ENCODE measurements at regions not wholly inside any gene's neighbourhood (a gene's known extent, or its start where the extent isn't known, plus 50 kb on each side); places are given as distances from the start of the nearest gene placed in this dataset.
A peak's percentile ranks its signal among the peaks of the same experiment; 100 is the strongest.

- no peak for DNase-seq (ENCODE audit: low read depth, low spot score)
- Mint-ChIP-seq H3K27ac (ENCODE audit: unreplicated experiment) (no peak overlapping the region), H3K4me3 (no peak overlapping the region), H3K27me3 (ENCODE audit: low read depth) (no peaks in the 10 kb centered on the region), H3K9me3 (peaks cover 13% of the 10 kb centered on the region), H3K36me3 (ENCODE audit: low read depth) (peaks cover 13% of the 10 kb centered on the region), H3K4me1 (peaks cover 9% of the 10 kb centered on the region)
- no peak for TF ChIP-seq CTCF (conservative IDR thresholded peaks at IDR 0.05)
Observed at GRCh38 chr4:155114790-155115189, 93.6 kb upstream of the NPY2R start.

- H3K9me3 Mint-ChIP-seq = peaks cover 8% of the 10 kb centered on the region
- no peaks in the 10 kb centered on the region for H3K27me3 Mint-ChIP-seq (ENCODE audit: low read depth)
- peaks cover 6% of the 10 kb centered on the region for H3K36me3 Mint-ChIP-seq (ENCODE audit: low read depth)
- no peak for DNase-seq (ENCODE audit: low read depth, low spot score)
- peaks cover 9% of the 10 kb centered on the region for H3K4me1 Mint-ChIP-seq
- no peak for TF ChIP-seq CTCF (conservative IDR thresholded peaks at IDR 0.05)
- no peak overlapping the region for H3K27ac Mint-ChIP-seq (ENCODE audit: unreplicated experiment)
- no peak overlapping the region for H3K4me3 Mint-ChIP-seq
Observed at GRCh38 chr4:155119006-155119405, 89.4 kb upstream of the NPY2R start.

- TF ChIP-seq CTCF (conservative IDR thresholded peaks at IDR 0.05) = no peak
- peaks cover 10% of the 10 kb centered on the region for H3K9me3 Mint-ChIP-seq
- H3K27ac Mint-ChIP-seq (ENCODE audit: unreplicated experiment) = no peak overlapping the region
- peaks cover 8% of the 10 kb centered on the region for H3K36me3 Mint-ChIP-seq (ENCODE audit: low read depth)
- DNase-seq (ENCODE audit: low read depth, low spot score) = no peak
- H3K4me3 Mint-ChIP-seq = no peak overlapping the region
- no peaks in the 10 kb centered on the region for H3K27me3 Mint-ChIP-seq (ENCODE audit: low read depth)
- no peaks in the 10 kb centered on the region for H3K4me1 Mint-ChIP-seq
Observed at GRCh38 chr4:155120536-155120935, 87.9 kb upstream of the NPY2R start.

DNA sequence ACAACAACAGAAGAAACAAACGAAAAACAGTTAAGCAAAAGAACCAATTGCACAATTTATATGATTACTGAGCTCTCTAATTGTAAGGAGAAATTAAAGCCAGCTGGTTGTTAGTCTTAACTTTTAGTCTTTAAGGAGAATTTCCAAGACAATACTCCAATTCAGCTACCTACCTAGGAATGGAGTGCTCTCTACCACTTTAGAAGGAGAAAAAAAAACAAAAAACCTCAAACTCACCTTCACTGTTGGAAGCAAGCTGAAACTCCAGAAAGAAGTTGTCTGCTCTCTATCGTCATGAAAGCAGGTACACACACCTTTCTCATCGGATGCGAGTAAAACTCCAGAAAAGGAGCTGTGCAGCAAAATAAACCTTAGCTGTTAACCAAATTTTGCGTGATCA lies 86.1 kb upstream of the NPY2R start:
- Mint-ChIP-seq H3K27ac (ENCODE audit: unreplicated experiment) (no peak overlapping the region), H3K4me3 (no peak overlapping the region), H3K9me3 (peaks cover 10% of the 10 kb centered on the region), H3K36me3 (ENCODE audit: low read depth) (peaks cover 8% of the 10 kb centered on the region), H3K4me1 (no peaks in the 10 kb centered on the region), H3K27me3 (ENCODE audit: low read depth) (no peaks in the 10 kb centered on the region)
- TF ChIP-seq CTCF (conservative IDR thresholded peaks at IDR 0.05) = no peak
- no peak for DNase-seq (ENCODE audit: low read depth, low spot score)

DNA sequence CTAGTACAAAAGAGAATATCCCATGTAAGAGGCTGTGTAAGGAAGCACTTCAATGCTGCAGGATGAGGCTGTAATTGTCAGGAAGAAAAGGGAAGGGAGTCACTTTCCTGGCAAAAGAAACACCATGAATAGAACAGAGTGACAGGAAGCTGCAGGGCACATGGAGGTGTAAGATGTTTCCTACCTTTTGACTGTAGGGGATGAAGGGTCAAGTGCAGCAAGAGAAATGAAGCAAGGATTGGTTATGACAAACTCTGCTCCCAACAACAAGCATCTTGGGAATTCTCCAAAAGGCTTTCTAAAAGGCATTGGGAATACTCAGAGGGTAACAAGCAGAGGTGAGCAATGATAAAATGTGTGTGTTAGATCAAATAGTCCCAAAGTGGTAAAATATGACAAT lies 74.3 kb upstream of the NPY2R start:
- Mint-ChIP-seq H3K9me3 (no peaks in the 10 kb centered on the region), H3K36me3 (ENCODE audit: low read depth) (no peaks in the 10 kb centered on the region), H3K27ac (ENCODE audit: unreplicated experiment) (peak overlapping the region; percentile 70), H3K27me3 (ENCODE audit: low read depth) (no peaks in the 10 kb centered on the region), H3K4me1 (peaks cover 8% of the 10 kb centered on the region), H3K4me3 (no peak overlapping the region)
- DNase-seq (ENCODE audit: low read depth, low spot score) = no peak
- TF ChIP-seq CTCF (conservative IDR thresholded peaks at IDR 0.05) = no peak

DNA sequence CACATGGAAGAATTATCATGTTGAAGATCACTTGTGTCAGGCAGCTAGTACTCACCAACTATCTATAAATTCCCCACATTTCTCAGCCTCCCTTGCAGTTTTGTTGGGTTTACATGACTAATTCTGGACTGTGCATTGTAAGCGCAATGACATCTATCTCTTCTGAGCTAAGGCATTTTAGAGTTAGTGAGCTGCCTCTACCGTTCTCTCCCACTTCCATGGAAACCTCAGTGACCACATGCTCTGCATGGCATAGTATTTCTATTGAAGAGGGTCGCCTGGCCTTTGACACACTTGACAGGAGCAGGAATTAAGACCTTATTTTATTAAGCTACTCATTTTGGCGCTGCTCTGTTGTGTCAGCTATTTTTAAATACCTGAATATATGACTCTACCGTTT lies 67.5 kb upstream of the NPY2R start:
- Mint-ChIP-seq H3K4me1 (peaks cover 8% of the 10 kb centered on the region), H3K4me3 (no peak overlapping the region), H3K27ac (ENCODE audit: unreplicated experiment) (peak overlapping the region; percentile 84), H3K9me3 (peaks cover 5% of the 10 kb centered on the region), H3K27me3 (ENCODE audit: low read depth) (no peaks in the 10 kb centered on the region), H3K36me3 (ENCODE audit: low read depth) (no peaks in the 10 kb centered on the region)
- no peak for DNase-seq (ENCODE audit: low read depth, low spot score)
- TF ChIP-seq CTCF (conservative IDR thresholded peaks at IDR 0.05) = no peak
